ENCODE measurements at regions not wholly inside any gene's neighbourhood (a gene's known extent, or its start where the extent isn't known, plus 50 kb on each side); places are given as distances from the start of the nearest gene placed in this dataset.
"Not testable (repeated sequence)": the region's sequence is repeated elsewhere in the genome, so short reads cannot be mapped to it uniquely, and the experiment has no call there.

DNA sequence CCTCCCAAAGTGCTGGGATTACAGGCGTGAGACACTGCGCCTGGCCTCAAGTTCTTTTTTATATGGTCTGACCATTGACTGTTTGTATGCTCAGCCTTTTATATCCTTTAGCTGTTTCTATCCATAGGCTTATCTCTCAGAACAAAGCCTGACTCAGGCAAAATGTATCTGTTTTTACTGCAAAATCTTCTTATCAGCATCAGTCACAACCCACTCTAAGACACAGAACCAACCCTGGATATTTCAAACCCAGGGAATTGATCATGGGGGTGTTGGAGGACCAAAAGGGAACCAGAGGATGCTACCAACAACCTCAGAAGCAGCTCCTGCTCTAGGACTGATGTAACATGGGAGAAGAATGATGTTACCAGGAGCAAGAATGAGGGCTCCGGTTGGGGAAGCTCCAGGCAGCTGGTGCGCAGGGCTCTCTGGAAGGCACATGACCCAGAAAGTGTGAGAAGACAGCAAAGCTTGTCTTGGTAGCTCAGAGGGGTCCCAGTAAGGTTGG, 75.3 kb upstream of the NCK2 start:
- TF ChIP-seq, protein P1, sequence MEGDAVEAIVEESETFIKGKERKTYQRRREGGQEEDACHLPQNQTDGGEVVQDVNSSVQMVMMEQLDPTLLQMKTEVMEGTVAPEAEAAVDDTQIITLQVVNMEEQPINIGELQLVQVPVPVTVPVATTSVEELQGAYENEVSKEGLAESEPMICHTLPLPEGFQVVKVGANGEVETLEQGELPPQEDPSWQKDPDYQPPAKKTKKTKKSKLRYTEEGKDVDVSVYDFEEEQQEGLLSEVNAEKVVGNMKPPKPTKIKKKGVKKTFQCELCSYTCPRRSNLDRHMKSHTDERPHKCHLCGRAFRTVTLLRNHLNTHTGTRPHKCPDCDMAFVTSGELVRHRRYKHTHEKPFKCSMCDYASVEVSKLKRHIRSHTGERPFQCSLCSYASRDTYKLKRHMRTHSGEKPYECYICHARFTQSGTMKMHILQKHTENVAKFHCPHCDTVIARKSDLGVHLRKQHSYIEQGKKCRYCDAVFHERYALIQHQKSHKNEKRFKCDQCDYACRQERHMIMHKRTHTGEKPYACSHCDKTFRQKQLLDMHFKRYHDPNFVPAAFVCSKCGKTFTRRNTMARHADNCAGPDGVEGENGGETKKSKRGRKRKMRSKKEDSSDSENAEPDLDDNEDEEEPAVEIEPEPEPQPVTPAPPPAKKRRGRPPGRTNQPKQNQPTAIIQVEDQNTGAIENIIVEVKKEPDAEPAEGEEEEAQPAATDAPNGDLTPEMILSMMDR (IDR thresholded peaks at IDR 0.05; ENCODE audit: low read depth, low read length) = no peak
- Histone ChIP-seq H3K27me3 (ENCODE audit: control insufficient read depth, insufficient read depth, low read length) (no peaks in the 10 kb centered on the region), H3K9me3 (ENCODE audit: control insufficient read depth, insufficient read depth, low read length) (no peaks in the 10 kb centered on the region), H3K4me3 (ENCODE audit: low read depth, low read length) (no peak overlapping the region), H3K27ac (ENCODE audit: low read depth, low read length) (no peak overlapping the region)
- ChIA-PET POLR2A (no interaction called here), CTCF (no interaction called here)
- DNase-seq (ENCODE audit: low read depth, low spot score) = no peak

DNA sequence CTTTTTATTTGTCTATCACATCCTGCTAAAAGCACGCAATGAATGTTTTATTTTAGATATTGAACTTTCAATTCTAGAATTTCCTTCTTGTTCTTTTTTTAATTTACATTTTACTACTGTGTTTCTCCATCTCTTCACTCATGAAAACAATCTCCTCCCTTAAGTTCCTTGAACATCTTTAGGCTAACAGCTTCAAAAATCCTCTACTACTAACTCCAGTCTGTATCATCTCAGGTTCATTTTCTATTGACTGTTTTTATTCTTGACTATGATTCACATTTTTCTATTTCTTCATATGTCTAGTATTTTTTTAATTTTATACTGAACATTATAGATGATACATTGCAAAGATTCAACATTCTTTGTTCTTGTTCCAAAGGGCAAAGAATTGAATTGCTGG, 79.2 kb upstream of the NCK2 start:
- POLR2A ChIA-PET = no interaction called here
- CTCF ChIA-PET = no interaction called here

DNA sequence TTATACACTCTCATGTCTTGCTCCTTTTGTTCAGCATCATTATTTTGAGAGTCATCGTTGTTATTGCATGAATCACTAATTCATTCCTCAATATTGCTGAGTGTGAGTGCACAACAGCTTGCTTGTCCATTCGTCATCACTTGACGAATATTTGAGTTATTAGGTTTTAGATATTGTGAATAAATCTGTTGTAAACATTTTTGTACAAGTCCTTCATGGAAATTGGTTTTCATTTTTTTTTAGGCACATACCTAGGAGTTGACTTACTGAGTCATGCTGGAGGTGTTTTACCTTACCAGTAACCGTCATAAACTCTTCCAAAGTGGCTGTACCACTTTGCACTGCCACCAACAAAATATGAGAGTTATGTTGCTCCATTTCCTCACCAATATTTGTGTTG, 84.2 kb upstream of the NCK2 start:
- no peak for DNase-seq (ENCODE audit: low read depth, low spot score)
- Histone ChIP-seq H3K4me3 (ENCODE audit: low read depth, low read length) (no peak overlapping the region), H3K27me3 (ENCODE audit: control insufficient read depth, insufficient read depth, low read length) (no peaks in the 10 kb centered on the region), H3K27ac (ENCODE audit: low read depth, low read length) (no peak overlapping the region), H3K9me3 (ENCODE audit: control insufficient read depth, insufficient read depth, low read length) (no peaks in the 10 kb centered on the region)
- TF ChIP-seq, protein P1 (IDR thresholded peaks at IDR 0.05; ENCODE audit: low read depth, low read length) = no peak
- ChIA-PET CTCF (no interaction called here), POLR2A (no interaction called here)

More for the DNA sequence above, 79.2 kb upstream of the NCK2 start:
- Histone ChIP-seq H3K27me3 (ENCODE audit: control insufficient read depth, insufficient read depth, low read length) (no peaks in the 10 kb centered on the region), H3K27ac (ENCODE audit: low read depth, low read length) (no peak overlapping the region), H3K4me3 (ENCODE audit: low read depth, low read length) (no peak overlapping the region), H3K9me3 (ENCODE audit: control insufficient read depth, insufficient read depth, low read length) (no peaks in the 10 kb centered on the region)
- no peak for DNase-seq (ENCODE audit: low read depth, low spot score)
- TF ChIP-seq, protein P1 (IDR thresholded peaks at IDR 0.05; ENCODE audit: low read depth, low read length) = no peak

DNA sequence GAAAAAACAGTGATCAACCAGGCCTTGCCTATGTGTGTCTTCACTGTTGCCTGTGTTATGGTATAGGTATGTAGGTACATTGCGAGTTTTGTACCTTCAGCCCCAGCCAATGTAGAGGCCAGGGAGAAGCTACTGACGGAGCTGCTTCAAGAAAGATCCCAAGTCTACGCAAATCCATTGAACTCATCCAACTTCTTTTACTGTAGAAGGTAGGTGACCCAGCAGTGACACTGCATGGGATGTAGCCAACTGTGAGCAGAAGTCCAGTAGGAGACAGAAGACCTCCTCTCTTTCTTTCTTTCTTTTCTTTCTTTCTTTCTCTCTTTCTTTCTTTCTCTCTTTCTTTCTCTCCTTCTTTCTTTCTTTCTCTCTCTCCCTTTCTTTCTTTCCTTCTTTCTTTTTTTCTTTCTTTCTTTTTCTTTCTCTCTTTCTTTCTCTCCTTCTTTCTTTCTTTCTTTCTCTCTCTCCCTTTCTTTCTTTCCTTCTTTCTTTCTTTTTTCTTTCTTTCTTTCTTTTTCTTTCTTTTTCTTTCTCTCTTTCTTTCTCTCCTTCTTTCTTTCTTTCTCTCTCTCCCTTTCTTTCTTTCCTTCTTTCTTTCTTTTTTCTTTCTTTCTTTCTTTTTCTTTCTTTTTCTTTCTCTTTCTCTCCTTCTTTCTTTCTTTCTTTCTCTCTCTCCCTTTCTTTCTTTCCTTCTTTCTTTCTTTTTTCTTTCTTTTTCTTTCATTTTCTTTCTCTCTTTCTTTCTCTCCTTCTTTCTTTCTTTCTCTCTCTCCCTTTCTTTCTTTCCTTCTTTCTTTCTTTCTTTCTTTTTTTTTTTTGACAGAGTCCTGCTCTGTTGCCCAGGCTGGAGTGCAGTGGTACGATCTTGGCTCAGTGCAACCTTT, 88.7 kb upstream of the NCK2 start:
- POLR2A ChIA-PET; H3K4me3 ChIP-seq (ENCODE audit: low read depth, low read length); H3K9me3 ChIP-seq (ENCODE audit: control insufficient read depth, insufficient read depth, low read length); CTCF ChIA-PET; H3K27me3 ChIP-seq (ENCODE audit: control insufficient read depth, insufficient read depth, low read length); DNase-seq (ENCODE audit: low read depth, low spot score); H3K27ac ChIP-seq (ENCODE audit: low read depth, low read length): not testable (repeated sequence)

DNA sequence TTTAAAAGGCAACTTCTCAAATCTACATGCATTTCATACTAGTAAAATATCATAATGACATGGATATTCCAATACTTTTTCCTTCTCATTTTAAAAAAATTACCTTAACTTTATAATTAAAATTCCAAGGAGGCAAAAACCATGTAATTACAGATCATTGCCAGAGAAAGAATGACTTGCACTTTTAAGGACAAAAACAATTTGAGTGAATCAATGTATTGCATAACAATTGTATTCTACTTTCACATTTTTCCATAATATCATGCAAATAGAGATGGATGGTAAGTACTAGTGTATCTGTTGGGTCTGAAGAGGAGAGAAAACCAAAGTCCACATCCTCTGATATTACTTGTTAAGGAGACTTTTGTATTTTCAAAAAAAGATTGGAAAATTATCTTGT, 89.5 kb upstream of the NCK2 start:
- TF ChIP-seq, protein P1 (IDR thresholded peaks at IDR 0.05; ENCODE audit: low read depth, low read length) = no peak
- POLR2A ChIA-PET = no interaction called here
- CTCF ChIA-PET = no interaction called here
- H3K27ac ChIP-seq (ENCODE audit: low read depth, low read length) = no peak overlapping the region
- DNase-seq (ENCODE audit: low read depth, low spot score) = no peak
- no peaks in the 10 kb centered on the region for H3K9me3 ChIP-seq (ENCODE audit: control insufficient read depth, insufficient read depth, low read length)
- H3K27me3 ChIP-seq (ENCODE audit: control insufficient read depth, insufficient read depth, low read length) = no peaks in the 10 kb centered on the region
- no peak overlapping the region for H3K4me3 ChIP-seq (ENCODE audit: low read depth, low read length)
